ENCODE measurements at regions not wholly inside any gene's neighbourhood (a gene's known extent, or its start where the extent isn't known, plus 50 kb on each side); places are given as distances from the start of the nearest gene placed in this dataset.
"Not testable (repeated sequence)": the region's sequence is repeated elsewhere in the genome, so short reads cannot be mapped to it uniquely, and the experiment has no call there.

GRCh38 chr15:62407216-62407615 is 242.1 kb upstream of the C2CD4B start:
- Histone ChIP-seq H3K4me1 (ENCODE audit: control insufficient read depth, insufficient read depth, low read length) (no peaks in the 10 kb centered on the region), H3K9me3 (ENCODE audit: control insufficient read depth, insufficient read depth, low read length) (no peaks in the 10 kb centered on the region), H3K4me3 (ENCODE audit: low read length) (no peak overlapping the region), H3K36me3 (ENCODE audit: control insufficient read depth, insufficient read depth, low read length) (no peaks in the 10 kb centered on the region), H3K27me3 (ENCODE audit: control insufficient read depth, insufficient read depth, low read length) (no peaks in the 10 kb centered on the region), H3K27ac (ENCODE audit: low read length) (no peak overlapping the region)
- DNase-seq (ENCODE audit: low read depth, low spot score), result no peak
- WGBS (ENCODE audit: insufficient coverage, insufficient read length), result no CpG with 5 or more reads among the region's 4 CpGs

GRCh38 chr15:62407962-62408361 is 242.9 kb upstream of the C2CD4B start:
- Histone ChIP-seq H3K27ac (ENCODE audit: low read length) (no peak overlapping the region), H3K36me3 (ENCODE audit: control insufficient read depth, insufficient read depth, low read length) (no peaks in the 10 kb centered on the region), H3K4me1 (ENCODE audit: control insufficient read depth, insufficient read depth, low read length) (no peaks in the 10 kb centered on the region), H3K4me3 (ENCODE audit: low read length) (no peak overlapping the region), H3K27me3 (ENCODE audit: control insufficient read depth, insufficient read depth, low read length) (no peaks in the 10 kb centered on the region), H3K9me3 (ENCODE audit: control insufficient read depth, insufficient read depth, low read length) (no peaks in the 10 kb centered on the region)
- DNase-seq (ENCODE audit: low read depth, low spot score), result no peak
- 100% methylated on average over 1 of the region's 4 CpGs for WGBS (ENCODE audit: insufficient coverage, insufficient read length)

GRCh38 chr15:62409466-62409865 is 244.4 kb upstream of the C2CD4B start:
- Histone ChIP-seq H3K36me3 (ENCODE audit: control insufficient read depth, insufficient read depth, low read length) (no peaks in the 10 kb centered on the region), H3K4me1 (ENCODE audit: control insufficient read depth, insufficient read depth, low read length) (no peaks in the 10 kb centered on the region), H3K27ac (ENCODE audit: low read length) (no peak overlapping the region), H3K27me3 (ENCODE audit: control insufficient read depth, insufficient read depth, low read length) (no peaks in the 10 kb centered on the region), H3K4me3 (ENCODE audit: low read length) (no peak overlapping the region), H3K9me3 (ENCODE audit: control insufficient read depth, insufficient read depth, low read length) (no peaks in the 10 kb centered on the region)
- no peak for DNase-seq (ENCODE audit: low read depth, low spot score)

GRCh38 chr15:62412686-62413085 is 247.6 kb upstream of the C2CD4B start:
- Histone ChIP-seq H3K27me3 (ENCODE audit: control insufficient read depth, insufficient read depth, low read length) (no peaks in the 10 kb centered on the region), H3K27ac (ENCODE audit: low read length) (no peak overlapping the region), H3K36me3 (ENCODE audit: control insufficient read depth, insufficient read depth, low read length) (no peaks in the 10 kb centered on the region), H3K4me1 (ENCODE audit: control insufficient read depth, insufficient read depth, low read length) (peaks cover 3% of the 10 kb centered on the region), H3K4me3 (ENCODE audit: low read length) (no peak overlapping the region), H3K9me3 (ENCODE audit: control insufficient read depth, insufficient read depth, low read length) (no peaks in the 10 kb centered on the region)
- DNase-seq (ENCODE audit: low read depth, low spot score), result no peak
- WGBS (ENCODE audit: insufficient coverage, insufficient read length), result no CpG with 5 or more reads among the region's 5 CpGs

- DNase-seq (ENCODE audit: low read depth, low spot score), result no peak
- Histone ChIP-seq H3K4me1 (ENCODE audit: control insufficient read depth, insufficient read depth, low read length) (peaks cover 3% of the 10 kb centered on the region), H3K9me3 (ENCODE audit: control insufficient read depth, insufficient read depth, low read length) (no peaks in the 10 kb centered on the region), H3K36me3 (ENCODE audit: control insufficient read depth, insufficient read depth, low read length) (no peaks in the 10 kb centered on the region), H3K4me3 (ENCODE audit: low read length) (no peak overlapping the region), H3K27me3 (ENCODE audit: control insufficient read depth, insufficient read depth, low read length) (no peaks in the 10 kb centered on the region), H3K27ac (ENCODE audit: low read length) (no peak overlapping the region)
- WGBS (ENCODE audit: insufficient coverage, insufficient read length), result no CpG with 5 or more reads among the region's 5 CpGs
Measured at GRCh38 chr15:62413153-62413552, 248.1 kb upstream of the C2CD4B start.

GRCh38 chr15:62413786-62414185 is 248.7 kb upstream of the C2CD4B start:
- H3K27ac ChIP-seq (ENCODE audit: low read length), result no peak overlapping the region
- DNase-seq (ENCODE audit: low read depth, low spot score), result no peak
- peaks cover 3% of the 10 kb centered on the region for H3K4me1 ChIP-seq (ENCODE audit: control insufficient read depth, insufficient read depth, low read length)
- no peaks in the 10 kb centered on the region for H3K27me3 ChIP-seq (ENCODE audit: control insufficient read depth, insufficient read depth, low read length)
- H3K9me3 ChIP-seq (ENCODE audit: control insufficient read depth, insufficient read depth, low read length), result no peaks in the 10 kb centered on the region
- no peak overlapping the region for H3K4me3 ChIP-seq (ENCODE audit: low read length)
- no peaks in the 10 kb centered on the region for H3K36me3 ChIP-seq (ENCODE audit: control insufficient read depth, insufficient read depth, low read length)

- H3K4me1 ChIP-seq (ENCODE audit: control insufficient read depth, insufficient read depth, low read length), result peaks cover 3% of the 10 kb centered on the region
- WGBS (ENCODE audit: insufficient coverage, insufficient read length), result no CpG with 5 or more reads among the region's 7 CpGs
Measured at GRCh38 chr15:62415498-62415897, 250.4 kb upstream of the C2CD4B start.

GRCh38 chr15:62416526-62416925 is 251.4 kb upstream of the C2CD4B start:
- WGBS (ENCODE audit: insufficient coverage, insufficient read length), result no CpG with 5 or more reads among the region's 3 CpGs
- no peaks in the 10 kb centered on the region for H3K27me3 ChIP-seq (ENCODE audit: control insufficient read depth, insufficient read depth, low read length)
- H3K4me1 ChIP-seq (ENCODE audit: control insufficient read depth, insufficient read depth, low read length), result peaks cover 3% of the 10 kb centered on the region
- H3K27ac ChIP-seq (ENCODE audit: low read length), result no peak overlapping the region
- DNase-seq (ENCODE audit: low read depth, low spot score), result no peak
- H3K9me3 ChIP-seq (ENCODE audit: control insufficient read depth, insufficient read depth, low read length), result no peaks in the 10 kb centered on the region
- no peaks in the 10 kb centered on the region for H3K36me3 ChIP-seq (ENCODE audit: control insufficient read depth, insufficient read depth, low read length)
- no peak overlapping the region for H3K4me3 ChIP-seq (ENCODE audit: low read length)

More at GRCh38 chr15:62415498-62415897, 250.4 kb upstream of the C2CD4B start:
- Histone ChIP-seq H3K4me3 (ENCODE audit: low read length) (no peak overlapping the region), H3K36me3 (ENCODE audit: control insufficient read depth, insufficient read depth, low read length) (no peaks in the 10 kb centered on the region), H3K27me3 (ENCODE audit: control insufficient read depth, insufficient read depth, low read length) (no peaks in the 10 kb centered on the region), H3K27ac (ENCODE audit: low read length) (no peak overlapping the region), H3K9me3 (ENCODE audit: control insufficient read depth, insufficient read depth, low read length) (no peaks in the 10 kb centered on the region)
- no peak for DNase-seq (ENCODE audit: low read depth, low spot score)

- no peak overlapping the region for H3K4me3 ChIP-seq (ENCODE audit: low read length)
- no CpG with 5 or more reads among the region's 3 CpGs for WGBS (ENCODE audit: insufficient coverage, insufficient read length)
- no peaks in the 10 kb centered on the region for H3K27me3 ChIP-seq (ENCODE audit: control insufficient read depth, insufficient read depth, low read length)
- DNase-seq (ENCODE audit: low read depth, low spot score), result no peak
- H3K9me3 ChIP-seq (ENCODE audit: control insufficient read depth, insufficient read depth, low read length), result no peaks in the 10 kb centered on the region
- H3K36me3 ChIP-seq (ENCODE audit: control insufficient read depth, insufficient read depth, low read length), result no peaks in the 10 kb centered on the region
- no peak overlapping the region for H3K27ac ChIP-seq (ENCODE audit: low read length)
- peaks cover 3% of the 10 kb centered on the region for H3K4me1 ChIP-seq (ENCODE audit: control insufficient read depth, insufficient read depth, low read length)
Measured at GRCh38 chr15:62417439-62417838, 252.4 kb upstream of the C2CD4B start.

GRCh38 chr15:62418496-62418895 is 253.4 kb upstream of the C2CD4B start:
- not testable (repeated sequence) for DNase-seq (ENCODE audit: low read depth, low spot score); H3K36me3 ChIP-seq (ENCODE audit: control insufficient read depth, insufficient read depth, low read length); H3K9me3 ChIP-seq (ENCODE audit: control insufficient read depth, insufficient read depth, low read length); H3K4me1 ChIP-seq (ENCODE audit: control insufficient read depth, insufficient read depth, low read length); H3K27ac ChIP-seq (ENCODE audit: low read length); H3K4me3 ChIP-seq (ENCODE audit: low read length); H3K27me3 ChIP-seq (ENCODE audit: control insufficient read depth, insufficient read depth, low read length)
- no CpG with 5 or more reads among the region's 3 CpGs for WGBS (ENCODE audit: insufficient coverage, insufficient read length)

- peaks cover 3% of the 10 kb centered on the region for H3K4me1 ChIP-seq (ENCODE audit: control insufficient read depth, insufficient read depth, low read length)
- no peak for DNase-seq (ENCODE audit: low read depth, low spot score)
- no CpG with 5 or more reads among the region's 2 CpGs for WGBS (ENCODE audit: insufficient coverage, insufficient read length)
- H3K27me3 ChIP-seq (ENCODE audit: control insufficient read depth, insufficient read depth, low read length), result no peaks in the 10 kb centered on the region
- no peaks in the 10 kb centered on the region for H3K36me3 ChIP-seq (ENCODE audit: control insufficient read depth, insufficient read depth, low read length)
- no peak overlapping the region for H3K4me3 ChIP-seq (ENCODE audit: low read length)
- no peaks in the 10 kb centered on the region for H3K9me3 ChIP-seq (ENCODE audit: control insufficient read depth, insufficient read depth, low read length)
- no peak overlapping the region for H3K27ac ChIP-seq (ENCODE audit: low read length)
Measured at GRCh38 chr15:62419192-62419591, 254.1 kb upstream of the C2CD4B start.
